GM23338 (cell line): ENCODE measurements at regions not wholly inside any gene's neighbourhood (a gene's known extent, or its start where the extent isn't known, plus 50 kb on each side); places are given as distances from the start of the nearest gene placed in this dataset.

Source experiments
- ATAC-seq: fragments of 200-7000 bp; cut with Tn5 transposase; 3 replicates; pipeline ENCODE4 v1.9.1; 2020
- DNase-seq: peaks from one replicate; pipeline ENCODE4 v3.0.0-alpha.2; 2015; ENCODE audit warnings: low spot score
- H2AFZ ChIP-seq: fragments of 200-600 bp; sonication (generic); 2 replicates; pipeline ENCODE4 v1.8.0; 2016; ENCODE audit warnings: antibody characterized with exemption, mild to moderate bottlenecking, moderate library complexity
- H3F3A ChIP-seq: fragments of 200-600 bp; sonication (generic); replicated peaks from 2 replicates; pipeline ENCODE4 v1.8.0; 2017; ENCODE audit warnings: antibody characterized with exemption, mixed run types, low read depth
- H3K27ac ChIP-seq: fragments of 200-600 bp; sonication (generic); 2 replicates; pipeline ENCODE4 v1.6.1; 2016; ENCODE audit warnings: low read depth
- H3K27me3 ChIP-seq: fragments of 200-600 bp; sonication (generic); 2 replicates; pipeline ENCODE4 v1.8.0; 2016; ENCODE audit warnings: mild to moderate bottlenecking, mixed run types, moderate library complexity; ENCODE audit not compliant: insufficient read depth
- H3K36me3 ChIP-seq: fragments of 200-600 bp; sonication (generic); 2 replicates; pipeline ENCODE4 v1.8.0; 2016; ENCODE audit warnings: mild to moderate bottlenecking; ENCODE audit not compliant: insufficient read depth
- H3K4me1 ChIP-seq: fragments of 200-600 bp; sonication (generic); 2 replicates; pipeline ENCODE4 v1.8.0; 2016; ENCODE audit warnings: mild to moderate bottlenecking, moderate library complexity; ENCODE audit not compliant: insufficient read depth
- H3K4me2 ChIP-seq: fragments of 200-600 bp; sonication (generic); 2 replicates; pipeline ENCODE4 v1.7.1; 2017; ENCODE audit warnings: mixed run types
- H3K4me3 ChIP-seq: fragments of 200-600 bp; sonication (generic); 2 replicates; pipeline ENCODE4 v1.6.1; 2016; ENCODE audit warnings: mixed run types
- H3K79me2 ChIP-seq: fragments of 200-600 bp; sonication (generic); replicated peaks from 2 replicates; pipeline ENCODE4 v1.8.0; 2017; ENCODE audit warnings: mild to moderate bottlenecking; ENCODE audit not compliant: insufficient read depth
- H3K9me2 ChIP-seq: fragments of 200-600 bp; sonication (generic); 2 replicates; pipeline ENCODE4 v1.8.0; 2017; ENCODE audit not compliant: insufficient read depth
- H4K20me1 ChIP-seq: fragments of 200-600 bp; sonication (generic); replicated peaks from 2 replicates; pipeline ENCODE4 v1.8.0; 2017; ENCODE audit warnings: mild to moderate bottlenecking; ENCODE audit not compliant: insufficient read depth
- H3K27ac Mint-ChIP-seq: 2 replicates; pipeline ENCODE4 v1.8.0; 2020; ENCODE audit warnings: inconsistent platforms, mild to moderate bottlenecking, moderate library complexity, mixed read lengths
- H3K27me3 Mint-ChIP-seq: 3 replicates; pipeline ENCODE4 v1.8.0; 2022; ENCODE audit warnings: low read depth, mild to moderate bottlenecking, moderate library complexity, mixed read lengths, inconsistent platforms; ENCODE audit not compliant: insufficient read depth, poor library complexity
- H3K36me3 Mint-ChIP-seq: 3 replicates; pipeline ENCODE4 v1.8.0; 2021; ENCODE audit warnings: low read depth, mild to moderate bottlenecking, inconsistent platforms, moderate library complexity, mixed read lengths
- H3K4me1 Mint-ChIP-seq: 3 replicates; pipeline ENCODE4 v1.8.0; 2020; ENCODE audit warnings: mild to moderate bottlenecking, inconsistent platforms, mixed read lengths
- H3K4me3 Mint-ChIP-seq: 3 replicates; pipeline ENCODE4 v1.8.0; 2021; ENCODE audit warnings: moderate library complexity, mild to moderate bottlenecking, inconsistent platforms, mixed read lengths
- H3K9me3 Mint-ChIP-seq: 3 replicates; pipeline ENCODE4 v1.8.0; 2020; ENCODE audit warnings: moderate library complexity, mild to moderate bottlenecking, inconsistent platforms, mixed read lengths
- CREB1 ChIP-seq: fragments of 250-450 bp; sonication (Bioruptor Pico); IDR thresholded peaks from 2 replicates; pipeline ENCODE4 v1.5.0; 2020; ENCODE audit warnings: low read depth, mild to moderate bottlenecking, moderate library complexity
- CTCF ChIP-seq, 2 experiments: fragments of 200-600 bp in 1 of 2; sonication (generic) in 1 of 2; conservative IDR thresholded peaks; 2 replicates each; pipeline versions ENCODE4 v1.5.1 to v1.6.1; 2016 to 2017; ENCODE audit warnings: antibody characterized with exemption in 2 of 2, low read depth in 2 of 2, mild to moderate bottlenecking in 2 of 2, moderate library complexity in 1 of 2
- ETS1 ChIP-seq: IDR thresholded peaks from 2 replicates; pipeline ENCODE4 v1.6.1; 2016; ENCODE audit warnings: antibody characterized with exemption
- EZH2 ChIP-seq: fragments of 200-600 bp; sonication (generic); IDR thresholded peaks from one replicate; pipeline ENCODE4 v1.8.0; 2017; ENCODE audit warnings: antibody characterized with exemption, mild to moderate bottlenecking, low read depth; ENCODE audit not compliant: unreplicated experiment
- EZH2phosphoT487 ChIP-seq: fragments of 200-600 bp; sonication (generic); IDR thresholded peaks from one replicate; pipeline ENCODE4 v1.8.1; 2018; ENCODE audit warnings: antibody characterized with exemption; ENCODE audit not compliant: unreplicated experiment
- JUNB ChIP-seq: IDR thresholded peaks from one replicate; pipeline ENCODE4 v1.6.1; 2016; ENCODE audit warnings: antibody characterized with exemption; ENCODE audit not compliant: unreplicated experiment
- NANOG ChIP-seq: IDR thresholded peaks from 2 replicates; pipeline ENCODE4 v1.6.1; 2016; ENCODE audit warnings: antibody characterized with exemption, borderline replicate concordance
- POLR2AphosphoS5 ChIP-seq: IDR thresholded peaks from 2 replicates; pipeline ENCODE4 v1.6.1; 2016; ENCODE audit warnings: antibody characterized with exemption, low read depth
- STAT1 ChIP-seq: IDR thresholded peaks from one replicate; pipeline ENCODE4 v1.6.1; 2016; ENCODE audit warnings: antibody characterized with exemption; ENCODE audit not compliant: unreplicated experiment
- ZNF114 ChIP-seq: fragments of 250-450 bp; sonication (Bioruptor Pico); IDR thresholded peaks from 2 replicates; pipeline ENCODE4 v1.5.0; 2020; ENCODE audit warnings: mild to moderate bottlenecking, moderate library complexity
- ZNF331 ChIP-seq: fragments of 250-450 bp; sonication (Bioruptor Pico); IDR thresholded peaks from 2 replicates; pipeline ENCODE4 v1.5.0; 2020; ENCODE audit warnings: low read depth, mild to moderate bottlenecking, moderate library complexity
- ZNF462 ChIP-seq: fragments of 250-450 bp; sonication (Bioruptor Pico); IDR thresholded peaks from 2 replicates; pipeline ENCODE4 v1.5.0; 2020; ENCODE audit warnings: mild to moderate bottlenecking, moderate library complexity
- TF ChIP-seq, protein P1 (sequence below): IDR thresholded peaks from one replicate; pipeline ENCODE4 v1.6.1; 2018; ENCODE audit warnings: antibody characterized with exemption; ENCODE audit not compliant: unreplicated experiment

DNA sequence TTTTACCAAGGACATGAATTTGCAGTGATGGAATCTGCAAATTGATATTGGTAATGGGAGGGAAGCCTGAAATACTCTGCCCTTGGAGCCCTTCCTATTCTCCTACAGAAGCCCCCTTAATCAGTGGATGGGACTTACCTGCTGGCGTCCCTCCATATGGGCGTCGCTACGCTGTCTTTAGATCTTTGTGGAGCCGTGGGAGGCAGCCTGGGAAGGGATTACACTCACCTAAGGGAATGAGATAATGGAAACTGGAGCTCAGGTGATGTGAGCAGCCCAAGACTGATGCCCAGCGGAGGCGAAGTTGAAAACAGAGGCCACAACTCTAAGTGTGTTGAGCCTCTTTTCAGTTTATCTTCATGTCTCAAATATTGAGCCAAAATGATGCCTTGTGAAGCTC is 306.6 kb downstream of the MYCN start:
- no peaks in the 10 kb centered on the region for H3K9me3 Mint-ChIP-seq
- ATAC-seq = no peak
- no peak overlapping the region for H3K4me3 Mint-ChIP-seq
- no peak overlapping the region for H3K27ac ChIP-seq
- no peaks in the 10 kb centered on the region for H3F3A ChIP-seq
- H3K36me3 ChIP-seq = no peaks in the 10 kb centered on the region; the same call in 1 of the 2 replicates
- H2AFZ ChIP-seq = no peak overlapping the region
- no peaks in the 10 kb centered on the region for H3K79me2 ChIP-seq
- TF ChIP-seq ZNF331 (CRISPR knock-in tag) (no peak), ETS1 (no peak), JUNB (no peak), ZNF462 (CRISPR knock-in tag) (no peak), POLR2AphosphoS5 (no peak), CTCF (conservative IDR thresholded peaks at IDR 0.05; ENCODE audit: low read depth in 2 of 2) (no peak), ZNF114 (no peak), EZH2phosphoT487 (no peak), STAT1 (no peak), EZH2 (no peak), CREB1 (CRISPR knock-in tag) (no peak), NANOG (no peak)
- TF ChIP-seq, protein P1, sequence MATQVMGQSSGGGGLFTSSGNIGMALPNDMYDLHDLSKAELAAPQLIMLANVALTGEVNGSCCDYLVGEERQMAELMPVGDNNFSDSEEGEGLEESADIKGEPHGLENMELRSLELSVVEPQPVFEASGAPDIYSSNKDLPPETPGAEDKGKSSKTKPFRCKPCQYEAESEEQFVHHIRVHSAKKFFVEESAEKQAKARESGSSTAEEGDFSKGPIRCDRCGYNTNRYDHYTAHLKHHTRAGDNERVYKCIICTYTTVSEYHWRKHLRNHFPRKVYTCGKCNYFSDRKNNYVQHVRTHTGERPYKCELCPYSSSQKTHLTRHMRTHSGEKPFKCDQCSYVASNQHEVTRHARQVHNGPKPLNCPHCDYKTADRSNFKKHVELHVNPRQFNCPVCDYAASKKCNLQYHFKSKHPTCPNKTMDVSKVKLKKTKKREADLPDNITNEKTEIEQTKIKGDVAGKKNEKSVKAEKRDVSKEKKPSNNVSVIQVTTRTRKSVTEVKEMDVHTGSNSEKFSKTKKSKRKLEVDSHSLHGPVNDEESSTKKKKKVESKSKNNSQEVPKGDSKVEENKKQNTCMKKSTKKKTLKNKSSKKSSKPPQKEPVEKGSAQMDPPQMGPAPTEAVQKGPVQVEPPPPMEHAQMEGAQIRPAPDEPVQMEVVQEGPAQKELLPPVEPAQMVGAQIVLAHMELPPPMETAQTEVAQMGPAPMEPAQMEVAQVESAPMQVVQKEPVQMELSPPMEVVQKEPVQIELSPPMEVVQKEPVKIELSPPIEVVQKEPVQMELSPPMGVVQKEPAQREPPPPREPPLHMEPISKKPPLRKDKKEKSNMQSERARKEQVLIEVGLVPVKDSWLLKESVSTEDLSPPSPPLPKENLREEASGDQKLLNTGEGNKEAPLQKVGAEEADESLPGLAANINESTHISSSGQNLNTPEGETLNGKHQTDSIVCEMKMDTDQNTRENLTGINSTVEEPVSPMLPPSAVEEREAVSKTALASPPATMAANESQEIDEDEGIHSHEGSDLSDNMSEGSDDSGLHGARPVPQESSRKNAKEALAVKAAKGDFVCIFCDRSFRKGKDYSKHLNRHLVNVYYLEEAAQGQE = no peak
- no peak overlapping the region for H3K4me3 ChIP-seq
- no peak overlapping the region for H3K27ac Mint-ChIP-seq
- H3K27me3 Mint-ChIP-seq = peaks cover under 1% of the 10 kb centered on the region
- H3K27me3 ChIP-seq = no peaks in the 10 kb centered on the region
- no peak overlapping the region for H3K4me2 ChIP-seq
- H3K4me1 ChIP-seq = peaks cover 18% of the 10 kb centered on the region
- no peaks in the 10 kb centered on the region for H4K20me1 ChIP-seq
- peaks cover 18% of the 10 kb centered on the region for H3K4me1 Mint-ChIP-seq
- DNase-seq = no peak
- H3K9me2 ChIP-seq = no peaks in the 10 kb centered on the region
- no peaks in the 10 kb centered on the region for H3K36me3 Mint-ChIP-seq
